Smooth muscle cell (in vitro differentiated cells): ENCODE measurements at regions not wholly inside any gene's neighbourhood (a gene's known extent, or its start where the extent isn't known, plus 50 kb on each side); places are given as distances from the start of the nearest gene placed in this dataset.

Source experiments
- DNase-seq: peaks from one replicate; lab custom pipeline; 2025; ENCODE audit not compliant: unreplicated experiment; lab: John Stamatoyannopoulos, UW
- H2AFZ ChIP-seq: fragments of 200-600 bp; sonication (generic); 2 replicates; pipeline ENCODE4 v1.6.0; 2016; ENCODE audit warnings: antibody characterized with exemption, low read depth, mild to moderate bottlenecking
- H3F3A ChIP-seq: fragments of 200-600 bp; sonication (generic); 2 replicates; pipeline ENCODE4 v1.6.0; 2017; ENCODE audit warnings: antibody characterized with exemption, low read depth
- H3K27ac ChIP-seq: fragments of 200-600 bp; sonication (generic); 2 replicates; pipeline ENCODE4 v1.5.1; 2016; ENCODE audit warnings: low read depth, mild to moderate bottlenecking
- H3K27me3 ChIP-seq: fragments of 200-600 bp; sonication (generic); 2 replicates; pipeline ENCODE4 v1.6.1; 2016; ENCODE audit warnings: low read depth, mild to moderate bottlenecking
- H3K36me3 ChIP-seq: fragments of 200-600 bp; sonication (generic); 2 replicates; pipeline ENCODE4 v1.5.1; 2016; ENCODE audit warnings: low read depth
- H3K4me1 ChIP-seq: fragments of 200-600 bp; sonication (generic); 2 replicates; pipeline ENCODE4 v1.5.1; 2016; ENCODE audit warnings: low read depth
- H3K4me2 ChIP-seq: fragments of 200-600 bp; sonication (generic); 2 replicates; pipeline ENCODE4 v1.6.0; 2016; ENCODE audit warnings: mild to moderate bottlenecking
- H3K4me3 ChIP-seq: fragments of 200-600 bp; sonication (generic); 2 replicates; pipeline ENCODE4 v1.5.1; 2016; ENCODE audit warnings: mild to moderate bottlenecking
- H3K79me2 ChIP-seq: fragments of 200-600 bp; sonication (generic); 2 replicates; pipeline ENCODE4 v1.6.0; 2016; ENCODE audit warnings: low read depth, mild to moderate bottlenecking
- H3K9ac ChIP-seq: fragments of 200-600 bp; sonication (generic); 2 replicates; pipeline ENCODE4 v1.6.0; 2016; ENCODE audit warnings: low read depth
- H3K9me3 ChIP-seq: fragments of 200-600 bp; sonication (generic); replicated peaks from 2 replicates; pipeline ENCODE4 v1.5.1; 2016; ENCODE audit warnings: low read depth
- H4K20me1 ChIP-seq: fragments of 200-600 bp; sonication (generic); 2 replicates; pipeline ENCODE4 v1.6.0; 2016; ENCODE audit warnings: low read depth
- CTCF ChIP-seq: fragments of 200-600 bp; sonication (generic); IDR thresholded peaks from 2 replicates; pipeline ENCODE4 v1.5.1; 2017; ENCODE audit warnings: borderline replicate concordance, mild to moderate bottlenecking, antibody characterized with exemption; ENCODE audit not compliant: insufficient read depth, poor library complexity, severe bottlenecking
- WGBS: methylation state at CpG from one replicate; pipeline ENCODE4 v1.1.7; 2016; ENCODE audit warnings: low lambda C conversion rate; 5-methylcytosine and 5-hydroxymethylcytosine counted together

GRCh38 chr9:79120941-79121340, 450.8 kb upstream of the TLE4 start:
- no peaks in the 10 kb centered on the region for H3K9me3 ChIP-seq
- H3K27me3 ChIP-seq: no peaks in the 10 kb centered on the region
- H3K79me2 ChIP-seq: no peaks in the 10 kb centered on the region
- H4K20me1 ChIP-seq: no peaks in the 10 kb centered on the region
- no peak for DNase-seq
- no peaks in the 10 kb centered on the region for H3F3A ChIP-seq
- H3K9ac ChIP-seq: no peak overlapping the region
- no peak overlapping the region for H3K4me2 ChIP-seq
- 63% methylated on average over 2 of the region's 2 CpGs for WGBS
- no peaks in the 10 kb centered on the region for H3K4me1 ChIP-seq
- no peak for TF ChIP-seq CTCF
- no peak overlapping the region for H2AFZ ChIP-seq
- H3K36me3 ChIP-seq: no peaks in the 10 kb centered on the region
- H3K27ac ChIP-seq: no peak overlapping the region
- H3K4me3 ChIP-seq: no peak overlapping the region

- no peak for TF ChIP-seq CTCF
- H3K27me3 ChIP-seq: no peaks in the 10 kb centered on the region
- no peaks in the 10 kb centered on the region for H3F3A ChIP-seq
- no peaks in the 10 kb centered on the region for H4K20me1 ChIP-seq
- WGBS: 90% methylated on average over 4 of the region's 4 CpGs
- H3K27ac ChIP-seq: no peak overlapping the region
- DNase-seq: no peak
- H3K9me3 ChIP-seq: no peaks in the 10 kb centered on the region
- H3K9ac ChIP-seq: no peak overlapping the region
- no peaks in the 10 kb centered on the region for H3K79me2 ChIP-seq
- H3K4me2 ChIP-seq: no peak overlapping the region
- no peak overlapping the region for H3K4me3 ChIP-seq
- H2AFZ ChIP-seq: no peak overlapping the region
- no peaks in the 10 kb centered on the region for H3K36me3 ChIP-seq
- H3K4me1 ChIP-seq: no peaks in the 10 kb centered on the region
Measured at GRCh38 chr9:79123415-79123814, 448.4 kb upstream of the TLE4 start.

GRCh38 chr9:79127661-79128060, 444.1 kb upstream of the TLE4 start:
- Histone ChIP-seq H4K20me1 (no peaks in the 10 kb centered on the region), H3K79me2 (no peaks in the 10 kb centered on the region), H3K27me3 (no peaks in the 10 kb centered on the region), H2AFZ (no peak overlapping the region), H3K9me3 (no peaks in the 10 kb centered on the region), H3K9ac (no peak overlapping the region), H3K27ac (no peak overlapping the region), H3K4me3 (no peak overlapping the region), H3K4me2 (no peak overlapping the region), H3K4me1 (no peaks in the 10 kb centered on the region), H3F3A (no peaks in the 10 kb centered on the region), H3K36me3 (no peaks in the 10 kb centered on the region)
- 69% methylated on average over 4 of the region's 4 CpGs for WGBS
- TF ChIP-seq CTCF: no peak
- DNase-seq: no peak

- Histone ChIP-seq H3K36me3 (no peaks in the 10 kb centered on the region), H3K79me2 (no peaks in the 10 kb centered on the region), H3K27me3 (no peaks in the 10 kb centered on the region), H3F3A (no peaks in the 10 kb centered on the region), H3K4me2 (no peak overlapping the region), H2AFZ (no peak overlapping the region), H3K4me1 (peaks cover 4% of the 10 kb centered on the region), H3K9me3 (no peaks in the 10 kb centered on the region), H3K4me3 (no peak overlapping the region), H3K9ac (no peak overlapping the region), H3K27ac (no peak overlapping the region), H4K20me1 (no peaks in the 10 kb centered on the region)
- 45% methylated on average over 8 of the region's 8 CpGs for WGBS
- peak; percentile 5 for DNase-seq
- peak; percentile 97 for TF ChIP-seq CTCF
Measured at GRCh38 chr9:79129865-79130480, 441.8 kb upstream of the TLE4 start.
